ENCODE measurements at regions not wholly inside any gene's neighbourhood (a gene's known extent, or its start where the extent isn't known, plus 50 kb on each side); places are given as distances from the start of the nearest gene placed in this dataset.

DNA sequence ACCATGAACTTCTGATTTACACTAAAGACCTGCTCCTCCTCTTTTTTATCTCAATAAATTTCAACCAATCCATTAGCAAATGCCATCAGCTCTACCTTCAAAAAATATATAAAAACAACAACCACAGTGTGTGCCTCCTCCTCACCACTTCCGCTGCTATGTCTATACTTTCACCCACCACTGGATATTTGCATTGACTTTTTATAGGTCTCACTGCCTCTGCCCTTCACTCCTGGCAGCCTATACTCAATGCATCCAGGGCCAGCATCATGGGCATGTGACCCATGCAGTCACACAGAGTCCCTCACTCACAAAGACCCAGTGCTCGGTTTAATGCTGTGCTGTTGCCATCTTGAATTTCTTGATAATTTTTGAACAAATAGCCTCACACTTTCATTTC is 53.5 kb upstream of the CCDC54 start:
- DNase-seq (ENCODE audit: extremely low read depth in 1 of 2, low read depth in 1 of 2) = no peak

DNA sequence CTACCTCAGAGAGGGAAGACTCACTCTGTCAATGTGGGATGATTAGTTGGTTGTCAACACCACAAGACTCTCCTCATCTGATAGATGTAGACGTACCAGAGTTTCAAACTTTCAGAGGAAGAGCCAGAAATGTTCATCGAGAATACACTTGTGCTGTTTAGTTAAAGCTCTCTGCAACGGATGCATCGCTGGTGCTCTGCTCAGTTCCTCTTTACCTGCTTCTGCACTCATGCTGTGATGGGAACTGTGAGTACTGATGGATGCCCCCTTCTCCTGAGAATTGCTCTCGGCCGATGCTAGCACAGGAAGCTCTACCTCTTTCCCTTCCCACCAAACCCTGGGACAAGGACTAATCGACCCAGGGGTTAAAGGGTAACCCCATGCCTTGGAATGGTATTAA is 51.8 kb upstream of the CCDC54 start:
- no peak for DNase-seq (ENCODE audit: extremely low read depth in 1 of 2, low read depth in 1 of 2)
